Body of pancreas (tissue), 4 donors: ENCODE measurements at regions not wholly inside any gene's neighbourhood (a gene's known extent, or its start where the extent isn't known, plus 50 kb on each side); places are given as distances from the start of the nearest gene placed in this dataset.

ENCODE experiments used
- POLR2A ChIP-seq, 3 donors: fragments of 450-650 bp; IDR thresholded peaks; one replicate each; pipeline ENCODE4 v1.6.1; 2016; ENCODE audit warnings: antibody characterized with exemption in 3 of 3, mild to moderate bottlenecking in 2 of 3
- TF ChIP-seq, protein P1 (sequence below), 7 experiments: fragments of 450-650 bp in 4 of 7; fragments of 200-600 bp in 3 of 7; sonication (generic) in 3 of 7; IDR thresholded peaks; one replicate each; pipeline ENCODE4 v1.5.1; 2016 to 2019; ENCODE audit warnings: antibody characterized with exemption in 7 of 7

DNA sequence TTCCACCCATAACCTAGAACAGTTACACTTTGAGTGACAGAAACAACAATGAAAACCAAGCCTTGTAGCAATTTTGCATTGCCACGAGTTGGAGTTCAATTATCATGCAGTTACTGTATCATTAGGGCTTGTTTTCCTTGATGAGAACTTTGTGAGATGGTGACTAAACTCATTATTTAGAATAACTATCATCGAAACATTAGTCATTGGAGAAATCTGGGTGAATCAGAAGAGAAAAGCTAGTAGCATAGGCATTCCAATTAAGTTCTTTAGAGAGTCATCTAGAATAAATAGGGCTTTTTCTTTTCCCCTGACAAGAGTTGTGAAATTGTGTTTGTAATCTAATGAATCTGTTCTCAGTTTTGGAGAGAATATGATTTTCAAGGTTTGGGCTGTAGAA is 122.8 kb upstream of the DOCK10 start:
- TF ChIP-seq, protein P1, sequence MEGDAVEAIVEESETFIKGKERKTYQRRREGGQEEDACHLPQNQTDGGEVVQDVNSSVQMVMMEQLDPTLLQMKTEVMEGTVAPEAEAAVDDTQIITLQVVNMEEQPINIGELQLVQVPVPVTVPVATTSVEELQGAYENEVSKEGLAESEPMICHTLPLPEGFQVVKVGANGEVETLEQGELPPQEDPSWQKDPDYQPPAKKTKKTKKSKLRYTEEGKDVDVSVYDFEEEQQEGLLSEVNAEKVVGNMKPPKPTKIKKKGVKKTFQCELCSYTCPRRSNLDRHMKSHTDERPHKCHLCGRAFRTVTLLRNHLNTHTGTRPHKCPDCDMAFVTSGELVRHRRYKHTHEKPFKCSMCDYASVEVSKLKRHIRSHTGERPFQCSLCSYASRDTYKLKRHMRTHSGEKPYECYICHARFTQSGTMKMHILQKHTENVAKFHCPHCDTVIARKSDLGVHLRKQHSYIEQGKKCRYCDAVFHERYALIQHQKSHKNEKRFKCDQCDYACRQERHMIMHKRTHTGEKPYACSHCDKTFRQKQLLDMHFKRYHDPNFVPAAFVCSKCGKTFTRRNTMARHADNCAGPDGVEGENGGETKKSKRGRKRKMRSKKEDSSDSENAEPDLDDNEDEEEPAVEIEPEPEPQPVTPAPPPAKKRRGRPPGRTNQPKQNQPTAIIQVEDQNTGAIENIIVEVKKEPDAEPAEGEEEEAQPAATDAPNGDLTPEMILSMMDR (IDR thresholded peaks at IDR 0.05): no peak
- TF ChIP-seq POLR2A (IDR thresholded peaks at IDR 0.05): no peak
